ENCODE measurements at regions not wholly inside any gene's neighbourhood (a gene's known extent, or its start where the extent isn't known, plus 50 kb on each side); places are given as distances from the start of the nearest gene placed in this dataset.

DNA sequence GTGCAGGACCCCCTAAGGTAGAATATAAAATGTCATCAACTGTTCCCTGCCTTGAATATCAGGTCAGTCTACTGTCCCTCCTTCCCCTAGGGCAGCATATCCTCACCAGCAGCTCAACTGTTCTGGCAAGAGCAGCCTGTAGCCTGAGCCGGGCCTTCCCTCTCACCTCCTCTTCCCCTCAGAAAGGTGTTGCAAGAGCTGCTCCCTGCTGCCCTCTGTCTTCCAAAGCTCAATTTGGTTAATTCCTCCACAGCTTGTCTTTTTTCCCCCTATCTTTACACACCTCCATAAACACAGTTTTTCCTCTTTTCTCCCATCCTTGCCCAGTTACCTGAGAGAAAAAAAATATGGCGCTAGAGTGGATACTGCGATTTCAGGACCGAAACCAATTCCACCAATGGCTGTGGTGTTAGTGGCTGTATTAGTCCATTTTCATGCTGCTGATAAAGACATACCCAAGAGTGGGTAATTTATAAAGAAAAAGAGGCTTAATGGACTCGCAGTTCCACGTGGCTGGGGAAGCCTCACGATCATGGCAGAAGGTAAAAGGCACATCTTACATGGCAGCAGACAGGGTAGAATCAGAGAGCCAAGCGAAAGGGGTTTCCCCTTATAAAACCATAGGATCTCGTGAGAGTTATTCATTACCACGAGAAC, 184.7 kb downstream of the MREG start (continued):
- TF ChIP-seq, protein P1, sequence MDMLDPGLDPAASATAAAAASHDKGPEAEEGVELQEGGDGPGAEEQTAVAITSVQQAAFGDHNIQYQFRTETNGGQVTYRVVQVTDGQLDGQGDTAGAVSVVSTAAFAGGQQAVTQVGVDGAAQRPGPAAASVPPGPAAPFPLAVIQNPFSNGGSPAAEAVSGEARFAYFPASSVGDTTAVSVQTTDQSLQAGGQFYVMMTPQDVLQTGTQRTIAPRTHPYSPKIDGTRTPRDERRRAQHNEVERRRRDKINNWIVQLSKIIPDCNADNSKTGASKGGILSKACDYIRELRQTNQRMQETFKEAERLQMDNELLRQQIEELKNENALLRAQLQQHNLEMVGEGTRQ (IDR thresholded peaks at IDR 0.05; ENCODE audit: low read depth, low read length) = no peak
- TF ChIP-seq, protein P1 (CRISPR knock-in tag; IDR thresholded peaks at IDR 0.05; ENCODE audit: borderline replicate concordance) = no peak
- TF ChIP-seq TBX2 (CRISPR knock-in tag; IDR thresholded peaks at IDR 0.05; ENCODE audit: borderline replicate concordance) = peak; percentile 62; the same call in 1 of the 2 replicates
- TF ChIP-seq, protein P2, sequence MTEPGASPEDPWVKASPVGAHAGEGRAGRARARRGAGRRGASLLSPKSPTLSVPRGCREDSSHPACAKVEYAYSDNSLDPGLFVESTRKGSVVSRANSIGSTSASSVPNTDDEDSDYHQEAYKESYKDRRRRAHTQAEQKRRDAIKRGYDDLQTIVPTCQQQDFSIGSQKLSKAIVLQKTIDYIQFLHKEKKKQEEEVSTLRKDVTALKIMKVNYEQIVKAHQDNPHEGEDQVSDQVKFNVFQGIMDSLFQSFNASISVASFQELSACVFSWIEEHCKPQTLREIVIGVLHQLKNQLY (CRISPR knock-in tag; IDR thresholded peaks at IDR 0.05) = no peak
- TF ChIP-seq, protein P3, sequence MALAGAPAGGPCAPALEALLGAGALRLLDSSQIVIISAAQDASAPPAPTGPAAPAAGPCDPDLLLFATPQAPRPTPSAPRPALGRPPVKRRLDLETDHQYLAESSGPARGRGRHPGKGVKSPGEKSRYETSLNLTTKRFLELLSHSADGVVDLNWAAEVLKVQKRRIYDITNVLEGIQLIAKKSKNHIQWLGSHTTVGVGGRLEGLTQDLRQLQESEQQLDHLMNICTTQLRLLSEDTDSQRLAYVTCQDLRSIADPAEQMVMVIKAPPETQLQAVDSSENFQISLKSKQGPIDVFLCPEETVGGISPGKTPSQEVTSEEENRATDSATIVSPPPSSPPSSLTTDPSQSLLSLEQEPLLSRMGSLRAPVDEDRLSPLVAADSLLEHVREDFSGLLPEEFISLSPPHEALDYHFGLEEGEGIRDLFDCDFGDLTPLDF (CRISPR knock-in tag; IDR thresholded peaks at IDR 0.05) = no peak
- TF ChIP-seq ZNF124 (CRISPR knock-in tag; IDR thresholded peaks at IDR 0.05) = no peak
- no peak for TF ChIP-seq ZNF720 (CRISPR knock-in tag; IDR thresholded peaks at IDR 0.05)
- TF ChIP-seq, protein P4, sequence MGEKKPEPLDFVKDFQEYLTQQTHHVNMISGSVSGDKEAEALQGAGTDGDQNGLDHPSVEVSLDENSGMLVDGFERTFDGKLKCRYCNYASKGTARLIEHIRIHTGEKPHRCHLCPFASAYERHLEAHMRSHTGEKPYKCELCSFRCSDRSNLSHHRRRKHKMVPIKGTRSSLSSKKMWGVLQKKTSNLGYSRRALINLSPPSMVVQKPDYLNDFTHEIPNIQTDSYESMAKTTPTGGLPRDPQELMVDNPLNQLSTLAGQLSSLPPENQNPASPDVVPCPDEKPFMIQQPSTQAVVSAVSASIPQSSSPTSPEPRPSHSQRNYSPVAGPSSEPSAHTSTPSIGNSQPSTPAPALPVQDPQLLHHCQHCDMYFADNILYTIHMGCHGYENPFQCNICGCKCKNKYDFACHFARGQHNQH (CRISPR knock-in tag; IDR thresholded peaks at IDR 0.05) = no peak
- peak; percentile 47; the same call in 1 of the 2 replicates for TF ChIP-seq PPARG (CRISPR knock-in tag; conservative IDR thresholded peaks at IDR 0.05)
- TF ChIP-seq FOSL2 (CRISPR knock-in tag; IDR thresholded peaks at IDR 0.05) = peak; percentile 71
- TF ChIP-seq MLLT10 (CRISPR knock-in tag; IDR thresholded peaks at IDR 0.05) = no peak
- no peak for TF ChIP-seq ZSCAN21 (CRISPR knock-in tag; IDR thresholded peaks at IDR 0.05; ENCODE audit: borderline replicate concordance)
- TF ChIP-seq ISX (CRISPR knock-in tag; conservative IDR thresholded peaks at IDR 0.05) = no peak
- no peak for TF ChIP-seq BHLHE40 (IDR thresholded peaks at IDR 0.05; ENCODE audit: low read length)
- no peak for TF ChIP-seq NPAS2 (CRISPR knock-in tag; IDR thresholded peaks at IDR 0.05; ENCODE audit: borderline replicate concordance)
- TF ChIP-seq MTA1 (CRISPR knock-in tag; IDR thresholded peaks at IDR 0.05; ENCODE audit: borderline replicate concordance) = no peak
- TF ChIP-seq ZNF703 (CRISPR knock-in tag; IDR thresholded peaks at IDR 0.05; ENCODE audit: borderline replicate concordance) = no peak
- no peak for TF ChIP-seq GPN1 (CRISPR knock-in tag; IDR thresholded peaks at IDR 0.05; ENCODE audit: borderline replicate concordance)
- TF ChIP-seq ZNF367 (CRISPR knock-in tag; IDR thresholded peaks at IDR 0.05; ENCODE audit: borderline replicate concordance) = no peak
- no peak for TF ChIP-seq ZFP37 (CRISPR knock-in tag; IDR thresholded peaks at IDR 0.05; ENCODE audit: borderline replicate concordance)
- TF ChIP-seq, protein P5, sequence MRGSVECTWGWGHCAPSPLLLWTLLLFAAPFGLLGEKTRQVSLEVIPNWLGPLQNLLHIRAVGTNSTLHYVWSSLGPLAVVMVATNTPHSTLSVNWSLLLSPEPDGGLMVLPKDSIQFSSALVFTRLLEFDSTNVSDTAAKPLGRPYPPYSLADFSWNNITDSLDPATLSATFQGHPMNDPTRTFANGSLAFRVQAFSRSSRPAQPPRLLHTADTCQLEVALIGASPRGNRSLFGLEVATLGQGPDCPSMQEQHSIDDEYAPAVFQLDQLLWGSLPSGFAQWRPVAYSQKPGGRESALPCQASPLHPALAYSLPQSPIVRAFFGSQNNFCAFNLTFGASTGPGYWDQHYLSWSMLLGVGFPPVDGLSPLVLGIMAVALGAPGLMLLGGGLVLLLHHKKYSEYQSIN (CRISPR knock-in tag; IDR thresholded peaks at IDR 0.05; ENCODE audit: borderline replicate concordance) = no peak
- TF ChIP-seq NONO (IDR thresholded peaks at IDR 0.05) = no peak
- TF ChIP-seq NONO (CRISPR knock-in tag; conservative IDR thresholded peaks at IDR 0.05) = no peak
- TF ChIP-seq, protein P6, sequence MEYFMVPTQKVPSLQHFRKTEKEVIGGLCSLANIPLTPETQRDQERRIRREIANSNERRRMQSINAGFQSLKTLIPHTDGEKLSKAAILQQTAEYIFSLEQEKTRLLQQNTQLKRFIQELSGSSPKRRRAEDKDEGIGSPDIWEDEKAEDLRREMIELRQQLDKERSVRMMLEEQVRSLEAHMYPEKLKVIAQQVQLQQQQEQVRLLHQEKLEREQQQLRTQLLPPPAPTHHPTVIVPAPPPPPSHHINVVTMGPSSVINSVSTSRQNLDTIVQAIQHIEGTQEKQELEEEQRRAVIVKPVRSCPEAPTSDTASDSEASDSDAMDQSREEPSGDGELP (IDR thresholded peaks at IDR 0.05; ENCODE audit: borderline replicate concordance, low read depth) = no peak
- TF ChIP-seq ZBTB3 (CRISPR knock-in tag; IDR thresholded peaks at IDR 0.05; ENCODE audit: borderline replicate concordance, low read depth) = no peak

Data from HepG2 (cell line).